Fibroblast of skin of left biceps (primary cell): ENCODE measurements at regions not wholly inside any gene's neighbourhood (a gene's known extent, or its start where the extent isn't known, plus 50 kb on each side); places are given as distances from the start of the nearest gene placed in this dataset.
"Not testable (repeated sequence)": the region's sequence is repeated elsewhere in the genome, so short reads cannot be mapped to it uniquely, and the experiment has no call there.

ENCODE experiments used
- DNase-seq, 2 experiments: peaks; one replicate each; pipeline ENCODE4 v3.0.0-alpha.2; 2013; ENCODE audit warnings: low read depth in 2 of 2

DNA sequence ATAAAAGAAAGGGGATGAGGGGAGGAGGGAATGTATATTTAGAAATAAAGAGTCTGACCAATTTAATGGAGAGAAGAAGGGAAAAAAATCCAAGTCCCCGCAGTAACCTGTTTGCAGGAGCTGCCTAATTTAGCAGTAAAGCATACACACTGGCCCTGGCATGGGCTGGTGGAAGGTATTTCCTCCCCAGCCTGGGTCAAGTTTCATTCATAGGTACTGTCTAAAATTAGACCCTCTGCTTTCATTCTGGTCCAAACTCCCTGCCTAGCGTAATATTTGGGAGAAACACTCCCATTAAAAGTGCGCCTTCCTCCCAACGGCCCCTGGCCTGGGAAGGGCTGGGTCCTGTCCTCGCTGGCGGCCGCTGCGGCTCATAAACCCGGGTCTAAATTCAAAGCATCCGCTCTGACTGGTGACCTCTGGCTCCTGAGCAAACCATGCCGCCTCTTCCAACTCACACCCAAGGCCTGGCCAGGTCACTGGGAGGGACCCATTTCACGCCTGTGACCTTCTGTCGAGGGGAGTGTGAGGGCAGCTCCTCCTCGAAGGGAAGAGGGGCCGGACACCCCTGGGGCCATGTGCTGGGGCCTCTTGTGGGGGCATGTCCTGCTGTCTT is 123.2 kb downstream of the FGF18 start:
- DNase-seq = no peak

DNA sequence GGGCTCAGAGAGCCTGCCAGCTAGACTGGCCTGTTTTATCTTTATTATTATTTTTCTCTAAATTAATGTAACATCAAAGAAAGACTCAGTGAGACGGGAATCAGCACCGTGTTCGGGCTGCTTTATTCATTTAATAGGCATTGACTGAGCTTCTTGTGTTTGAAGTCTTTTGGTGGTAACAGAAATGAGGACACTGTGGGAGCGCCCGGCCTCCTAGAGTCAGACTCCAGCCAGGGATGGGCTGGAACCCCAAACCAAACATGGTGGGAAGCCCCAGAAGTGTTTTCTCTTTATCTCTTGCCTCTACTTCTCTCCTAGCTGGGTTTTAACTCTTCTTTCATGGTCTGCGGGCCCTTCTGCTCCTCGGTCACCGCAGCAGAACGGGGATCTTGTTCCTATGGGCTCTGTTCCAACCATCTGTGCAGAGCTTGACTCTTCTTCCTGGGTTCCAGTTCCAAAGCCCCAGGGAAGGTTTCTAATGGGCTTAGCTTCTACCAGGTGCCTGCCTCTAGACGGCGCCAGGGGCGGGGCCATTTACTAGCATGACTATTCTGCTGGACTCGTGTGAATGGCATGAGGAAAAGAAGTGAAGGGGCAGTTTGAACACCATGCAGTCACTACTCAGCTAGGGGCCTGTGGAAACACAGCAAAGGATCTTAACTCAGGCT is 123.8 kb downstream of the FGF18 start:
- no peak for DNase-seq

DNA sequence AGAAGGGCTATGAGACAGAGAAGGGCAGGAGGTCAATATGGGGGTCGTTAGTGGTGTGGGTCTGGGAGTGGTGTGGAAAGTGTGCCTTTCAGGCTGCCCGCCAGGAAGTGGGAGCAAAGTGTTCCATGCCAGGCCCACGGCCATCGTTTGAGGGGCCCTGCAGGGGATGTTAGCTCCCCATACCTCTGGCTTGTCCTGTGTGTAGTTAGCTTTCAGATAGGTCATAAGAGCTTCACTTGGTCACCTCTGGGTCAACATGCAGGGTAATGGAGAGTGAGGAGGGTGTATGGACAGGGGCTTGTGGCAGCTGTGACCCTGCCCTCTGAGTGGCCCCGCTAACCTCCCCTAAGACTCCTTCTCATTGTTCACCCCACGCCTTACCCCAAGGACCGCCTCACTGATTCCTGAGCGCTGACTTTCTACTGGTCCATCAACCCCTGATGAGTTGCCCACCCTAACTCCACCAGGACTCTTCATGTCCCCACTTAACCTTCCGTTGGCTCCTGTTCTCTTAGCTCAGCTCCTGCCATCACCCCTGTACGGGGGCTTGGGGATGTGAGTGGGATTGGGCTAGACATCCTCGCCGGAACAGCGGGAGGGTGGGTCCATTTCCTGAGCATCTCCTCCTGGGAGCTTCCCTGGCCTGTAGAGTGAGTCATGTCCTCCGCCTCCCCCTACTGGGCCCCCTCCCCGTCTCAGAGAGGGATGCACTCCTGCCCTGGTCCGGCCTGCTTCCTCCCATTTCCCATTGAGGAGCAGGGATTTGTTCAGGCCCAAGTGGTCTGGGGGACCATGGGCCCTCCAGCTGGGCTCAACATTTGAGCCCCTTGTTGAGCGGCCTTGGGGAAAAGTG is 125.7 kb downstream of the FGF18 start:
- DNase-seq = no peak

DNA sequence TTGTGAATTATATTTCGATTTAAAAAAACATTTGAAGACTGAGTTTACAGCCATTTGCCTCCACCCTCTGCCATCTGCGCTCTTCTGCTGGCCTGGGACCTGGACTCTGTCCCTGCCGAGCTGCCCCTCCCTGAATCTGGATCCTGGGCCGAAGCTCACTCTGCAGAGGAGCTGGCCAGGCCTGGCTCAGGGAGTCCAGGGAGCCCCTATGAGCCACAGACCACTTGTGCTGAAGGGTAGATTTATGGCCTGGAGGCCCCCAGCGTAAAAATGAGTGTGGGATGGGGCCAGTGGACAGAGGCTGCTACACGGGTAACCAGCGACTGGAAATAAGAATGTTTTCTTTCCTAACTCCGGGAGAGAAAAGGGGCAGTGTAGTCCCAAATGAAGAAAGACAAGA is 129.8 kb downstream of the FGF18 start:
- DNase-seq = no peak

DNA sequence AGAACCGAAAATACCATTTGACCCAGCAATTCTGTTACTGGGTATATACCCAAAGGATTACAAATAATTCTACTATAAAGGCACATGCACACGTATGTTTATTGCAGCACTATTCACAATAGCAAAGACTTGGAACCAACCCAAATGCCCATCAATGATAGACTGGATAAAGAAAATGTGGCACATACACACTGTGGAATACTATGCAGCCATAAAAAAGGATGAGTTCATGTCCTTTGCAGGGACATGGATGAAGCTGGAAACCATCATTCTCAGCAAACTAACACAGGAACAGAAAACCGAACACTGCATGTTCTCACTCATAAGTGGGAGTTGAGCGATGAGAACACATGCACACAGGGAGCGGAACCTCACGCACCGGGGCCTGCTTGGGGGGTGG is 134.4 kb downstream of the FGF18 start:
- not testable (repeated sequence) for DNase-seq

DNA sequence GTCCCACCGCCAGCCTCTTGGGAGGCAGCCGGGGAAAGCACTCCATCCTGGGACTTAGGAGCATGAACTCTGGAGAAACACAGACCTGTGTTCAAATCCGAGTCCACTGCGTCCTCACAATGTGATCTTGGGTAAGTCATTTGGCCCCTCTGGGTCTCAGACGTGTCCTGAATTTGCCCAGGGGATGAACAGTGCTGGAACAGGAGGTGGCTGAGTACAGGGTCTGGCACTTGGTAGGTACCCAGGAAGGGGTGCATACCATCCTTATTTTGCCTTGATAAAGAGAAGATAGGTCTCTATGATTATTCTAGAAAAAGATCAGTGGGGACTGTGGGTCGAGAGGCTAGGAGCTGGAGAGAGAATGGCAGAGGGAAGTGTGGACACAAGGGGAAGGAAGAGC is 135.7 kb downstream of the FGF18 start:
- DNase-seq = no peak

DNA sequence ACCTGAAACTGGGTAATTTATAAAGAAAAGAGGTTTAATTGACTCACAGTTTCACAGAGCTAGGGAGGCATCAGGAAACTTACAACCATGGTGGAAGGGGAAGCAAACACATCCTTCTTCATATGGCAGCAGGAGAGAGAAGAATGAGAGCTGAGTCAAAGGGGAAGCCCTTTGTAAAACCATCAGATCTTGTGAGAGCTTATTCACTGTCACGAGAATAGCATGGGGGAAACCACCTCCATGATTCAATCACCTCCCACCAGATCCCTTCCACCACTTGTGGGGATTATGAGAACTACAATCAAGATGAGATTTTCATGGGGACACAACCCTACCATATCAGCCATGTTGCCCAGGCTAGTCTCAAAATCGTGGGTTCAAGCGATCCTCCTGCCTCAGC is 143.4 kb downstream of the FGF18 start:
- no peak for DNase-seq

DNA sequence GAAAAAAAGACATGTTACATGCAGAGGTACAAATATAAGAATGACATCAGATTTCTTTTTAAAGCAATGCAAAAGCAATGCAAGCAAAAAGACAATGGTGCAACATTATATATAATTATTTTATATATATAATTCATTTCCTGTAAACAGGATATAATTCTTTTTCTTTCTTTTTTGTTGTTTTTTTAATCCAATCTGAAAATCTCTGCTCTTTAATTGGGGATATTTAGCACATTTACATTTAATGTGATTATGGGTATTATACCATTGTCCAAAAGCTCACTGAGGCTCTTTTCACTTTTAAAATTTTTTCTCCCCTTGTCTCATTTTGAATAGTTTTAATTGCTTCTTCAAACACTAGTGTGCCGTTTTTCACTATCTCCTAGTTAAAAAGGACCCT is 148.9 kb downstream of the FGF18 start:
- DNase-seq = no peak

DNA sequence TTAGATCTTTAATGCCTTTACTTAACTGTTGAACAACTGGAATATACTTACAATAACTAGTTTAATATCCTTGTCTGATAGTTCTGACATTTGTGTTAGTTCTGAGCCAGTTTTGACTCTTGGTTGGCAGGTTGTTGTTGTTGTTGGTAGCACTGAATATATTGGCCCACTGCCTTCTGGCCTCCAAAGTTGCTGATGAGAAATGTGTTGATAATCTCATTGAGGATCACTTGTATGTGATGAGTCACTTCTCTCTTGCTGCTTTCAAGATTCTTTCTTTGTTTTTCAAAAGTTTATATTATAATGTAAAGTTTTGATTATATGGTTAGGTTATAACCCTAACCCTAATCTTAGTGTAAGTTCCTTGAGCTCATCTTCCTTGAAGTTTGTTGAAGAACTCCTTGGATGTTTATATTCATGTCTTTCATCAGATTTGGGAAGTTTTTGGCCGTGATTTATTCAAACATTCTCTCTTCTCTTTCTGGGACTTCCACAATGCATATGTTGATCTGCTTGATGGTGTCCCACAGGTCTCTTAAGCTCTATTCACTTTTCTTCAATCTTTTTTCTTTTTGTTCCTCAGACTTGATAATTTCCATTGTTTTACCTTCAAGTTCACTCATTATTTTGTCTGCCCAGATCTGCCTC is 149.7 kb downstream of the FGF18 start:
- no peak for DNase-seq

DNA sequence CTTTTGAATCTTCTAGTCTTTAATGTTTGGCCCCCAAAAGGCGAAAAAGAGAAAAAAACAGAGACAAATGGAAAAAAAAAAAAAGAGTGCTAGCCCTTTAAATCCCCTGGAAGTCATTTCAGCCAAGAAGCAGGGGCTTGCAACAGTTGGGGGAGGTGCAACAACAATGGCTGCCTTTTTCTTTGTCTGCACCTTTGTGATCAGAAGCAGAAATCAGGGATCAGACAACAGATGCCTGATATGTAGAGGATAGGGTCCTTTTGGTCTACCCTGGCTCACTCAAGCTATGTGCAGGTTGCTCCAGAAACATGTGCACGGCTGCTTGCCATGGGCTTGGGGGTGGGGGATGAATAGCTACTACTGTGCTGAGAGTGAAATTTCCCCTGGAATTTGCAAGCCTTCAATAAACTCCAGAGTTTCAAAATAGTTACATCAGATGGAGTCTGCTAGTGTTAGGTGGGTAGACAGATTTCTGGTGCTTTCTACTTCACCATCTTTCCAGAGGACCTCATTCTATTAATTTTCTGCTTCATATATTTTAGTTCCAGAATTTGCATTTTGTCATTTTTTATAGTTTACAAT is 150.9 kb downstream of the FGF18 start:
- DNase-seq = peak in 1 of 2 experiments; percentile 33

DNA sequence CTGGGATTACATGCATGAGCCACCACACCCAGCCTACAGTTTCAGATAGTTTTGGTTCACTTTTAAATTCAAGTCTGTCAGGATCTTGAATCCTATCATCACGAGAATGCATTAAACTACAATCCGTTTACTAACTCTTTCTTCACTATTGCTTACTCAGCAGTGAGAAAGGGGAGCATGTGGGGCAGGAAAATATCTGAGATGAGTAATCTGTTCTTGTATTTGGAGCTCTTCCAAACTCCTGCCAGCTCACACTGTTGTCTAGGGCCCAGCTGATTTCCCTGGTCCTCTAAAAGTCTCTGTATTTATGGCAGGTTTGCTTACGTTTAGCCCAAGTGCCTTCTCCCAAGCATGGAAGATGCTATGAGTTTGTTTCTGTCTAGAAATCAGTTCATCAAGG is 152.2 kb downstream of the FGF18 start:
- no peak for DNase-seq

DNA sequence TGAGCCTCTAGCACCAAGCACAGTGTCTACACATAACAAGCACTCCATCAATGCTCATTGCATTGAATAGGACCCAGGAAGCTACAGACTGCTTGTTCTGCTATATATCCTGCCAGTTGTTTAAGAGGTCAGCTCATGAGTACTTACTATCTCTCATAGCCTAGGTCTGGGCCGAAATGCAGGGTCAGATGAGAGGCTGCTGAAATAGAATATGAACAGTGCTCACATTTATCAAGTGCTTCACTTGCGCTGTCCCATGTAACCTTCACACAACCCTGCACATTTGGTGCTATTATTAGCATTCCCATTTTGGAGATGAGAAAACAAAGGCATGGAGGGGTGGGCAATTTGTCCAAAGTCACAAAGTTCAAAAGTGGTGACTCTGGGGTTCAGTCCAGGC is 153.6 kb downstream of the FGF18 start:
- DNase-seq = no peak

DNA sequence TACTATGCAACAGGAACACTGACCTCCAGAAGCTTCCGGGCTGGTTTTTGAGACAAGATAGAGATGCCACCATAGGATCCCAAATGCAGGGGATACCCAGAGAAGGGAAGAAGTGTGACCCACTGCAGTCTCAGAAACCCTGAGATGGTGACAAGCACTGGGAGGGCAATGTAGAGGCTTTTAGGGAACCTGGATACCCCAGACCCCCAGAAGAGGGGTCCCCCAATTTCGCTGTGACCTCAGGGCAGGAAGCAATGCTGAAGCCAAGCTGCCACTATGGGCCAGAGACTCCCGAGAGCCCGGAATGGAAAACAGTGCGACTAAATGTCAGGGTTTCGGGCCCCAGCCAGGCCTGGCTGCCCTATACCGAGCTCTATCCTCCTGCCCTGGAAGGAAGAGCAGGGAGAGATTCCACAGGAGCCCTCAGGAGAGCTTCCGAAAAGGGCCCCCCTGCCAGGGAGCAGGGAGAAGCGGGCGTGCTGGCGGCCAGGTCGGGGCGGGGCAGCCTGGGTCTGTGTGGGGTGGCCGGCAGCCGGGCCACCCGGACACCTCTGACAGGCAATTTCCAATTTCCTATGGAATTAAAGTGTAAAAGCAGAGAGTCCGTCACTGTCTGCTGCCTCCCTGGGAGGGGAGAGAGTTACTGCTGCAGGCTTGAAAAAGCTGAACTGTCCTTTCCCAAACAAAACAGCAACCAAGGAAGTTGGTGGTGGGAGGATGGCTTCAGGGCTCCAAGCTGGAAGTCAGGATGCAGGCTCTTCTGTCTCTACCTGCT is 154.2 kb downstream of the FGF18 start:
- no peak for DNase-seq

DNA sequence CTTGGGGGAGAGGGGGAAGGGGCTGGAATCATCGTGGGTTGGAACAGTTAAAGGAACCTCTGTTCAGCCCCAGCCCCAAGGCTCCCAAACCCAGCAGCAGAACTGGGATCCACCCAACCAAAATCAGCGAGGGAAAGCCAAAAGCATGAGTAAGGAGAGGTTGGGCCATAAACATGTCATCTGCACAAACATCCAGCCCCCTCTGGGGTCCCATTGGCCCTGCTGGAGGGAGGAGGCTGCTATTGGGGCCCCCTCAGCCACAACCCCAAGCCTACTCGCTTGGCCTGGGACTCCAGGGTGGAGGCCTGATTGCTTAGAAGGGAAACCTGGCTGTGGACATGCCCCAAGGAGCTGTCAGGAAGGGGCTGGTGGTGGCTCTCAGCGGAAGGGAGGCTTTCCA is 154.9 kb downstream of the FGF18 start:
- no peak for DNase-seq

DNA sequence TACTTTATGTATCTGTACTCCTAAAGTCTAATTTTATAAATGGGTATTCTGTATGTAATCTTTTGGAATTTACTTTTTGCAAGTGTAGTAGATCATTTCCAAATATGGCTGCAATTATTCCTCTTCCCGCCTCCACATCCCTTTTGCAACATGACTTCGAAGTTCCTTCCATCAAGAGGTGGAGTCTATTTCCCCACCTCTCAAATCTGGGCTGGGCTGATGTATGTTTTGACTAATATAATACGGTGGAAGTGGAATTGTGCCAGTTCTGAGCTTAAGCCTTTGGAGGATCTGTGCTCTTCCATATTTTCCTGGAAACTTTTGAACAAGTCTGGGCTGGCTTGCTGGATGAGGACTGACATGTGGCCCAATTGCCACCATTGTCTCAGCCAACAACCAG is 155.9 kb downstream of the FGF18 start:
- DNase-seq = no peak

DNA sequence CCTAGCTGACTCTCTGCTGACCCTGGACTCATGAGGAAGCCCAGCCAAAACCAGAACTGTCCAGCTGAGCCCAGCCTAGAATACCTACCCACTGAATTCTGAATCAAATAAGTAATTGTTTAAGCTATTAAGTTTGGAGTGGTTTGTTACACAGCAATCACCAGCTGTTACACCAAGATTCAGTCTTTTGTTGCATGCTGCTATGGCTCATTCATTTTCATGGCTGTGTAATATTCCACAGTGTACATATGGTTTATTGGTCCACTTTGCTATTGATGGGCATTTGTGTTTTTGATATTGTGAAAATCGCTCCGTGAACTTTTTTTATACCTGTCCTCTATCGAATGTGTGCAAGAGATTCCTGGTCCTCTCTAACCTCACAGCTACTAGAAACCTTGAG is 156.4 kb downstream of the FGF18 start:
- no peak for DNase-seq

DNA sequence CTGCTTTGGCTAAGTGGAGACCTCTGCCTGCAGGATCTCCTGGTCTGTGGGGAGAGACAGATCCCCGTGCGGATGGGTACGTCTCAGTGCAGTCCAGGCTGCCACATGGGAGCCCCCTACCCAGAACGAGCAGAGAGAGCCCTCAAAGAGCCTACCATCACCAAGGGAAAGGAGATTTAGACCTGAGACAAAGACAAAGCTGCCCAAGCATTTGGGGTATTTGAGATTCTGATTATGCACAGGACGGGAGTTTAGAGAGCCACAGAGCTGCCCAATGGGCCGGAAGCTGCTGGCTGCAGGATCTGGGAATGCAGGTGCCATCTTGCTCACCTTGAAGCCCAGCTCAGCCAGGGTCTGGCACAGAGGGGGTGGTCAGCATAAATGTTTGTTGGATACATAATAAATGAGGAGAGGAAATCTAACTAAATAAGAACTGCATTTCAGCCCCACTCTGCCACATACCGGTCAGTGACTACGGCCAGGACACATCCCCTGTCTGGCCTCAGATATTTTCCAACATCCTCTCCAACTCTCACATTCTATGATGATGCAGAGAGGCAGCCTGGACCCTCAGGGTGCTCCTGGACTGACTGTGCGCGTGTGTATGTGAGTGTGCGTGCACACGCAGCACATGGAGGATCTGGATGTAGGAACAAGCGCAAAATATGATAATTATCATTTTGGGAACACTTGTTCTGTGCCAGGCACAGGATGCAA is 157.8 kb downstream of the FGF18 start:
- no peak for DNase-seq

DNA sequence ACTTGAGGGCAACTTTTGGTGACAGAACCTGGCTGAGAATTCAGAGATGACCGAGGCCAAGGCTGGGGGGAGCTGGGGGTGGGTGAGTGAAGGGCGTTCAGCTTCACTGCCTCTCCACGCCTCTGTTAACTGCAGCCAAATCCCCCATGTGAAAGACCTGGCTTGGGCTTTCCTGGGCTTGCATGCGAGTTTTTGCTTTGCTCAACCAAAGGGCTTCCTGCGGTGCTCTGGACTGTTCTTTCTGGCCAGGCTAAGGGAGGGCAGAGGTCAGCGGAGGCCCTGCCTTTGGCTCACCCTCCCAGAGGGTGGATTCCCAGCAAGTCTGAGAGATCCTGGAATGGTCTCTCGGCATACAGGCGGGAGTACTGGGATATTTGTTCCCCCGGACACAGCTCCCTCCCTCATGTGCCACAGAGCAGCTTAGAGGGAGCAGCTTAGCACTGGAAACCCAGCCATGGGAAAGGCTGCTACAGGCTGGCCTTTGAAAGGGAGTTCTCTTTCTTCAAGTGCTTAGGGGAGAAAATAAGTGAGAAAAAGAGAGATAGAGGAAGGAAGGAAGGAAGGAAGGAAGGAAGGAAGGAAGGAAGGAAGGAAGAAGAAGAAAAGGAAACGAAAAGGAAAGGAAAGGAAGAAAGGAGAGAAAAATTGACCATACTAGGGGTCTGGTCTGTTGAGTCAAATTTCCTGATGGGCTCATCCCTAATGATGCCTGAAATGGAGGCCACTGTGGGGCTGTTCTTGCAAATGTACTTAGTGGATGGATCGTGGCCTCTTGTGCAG is 158.8 kb downstream of the FGF18 start:
- DNase-seq = no peak

DNA sequence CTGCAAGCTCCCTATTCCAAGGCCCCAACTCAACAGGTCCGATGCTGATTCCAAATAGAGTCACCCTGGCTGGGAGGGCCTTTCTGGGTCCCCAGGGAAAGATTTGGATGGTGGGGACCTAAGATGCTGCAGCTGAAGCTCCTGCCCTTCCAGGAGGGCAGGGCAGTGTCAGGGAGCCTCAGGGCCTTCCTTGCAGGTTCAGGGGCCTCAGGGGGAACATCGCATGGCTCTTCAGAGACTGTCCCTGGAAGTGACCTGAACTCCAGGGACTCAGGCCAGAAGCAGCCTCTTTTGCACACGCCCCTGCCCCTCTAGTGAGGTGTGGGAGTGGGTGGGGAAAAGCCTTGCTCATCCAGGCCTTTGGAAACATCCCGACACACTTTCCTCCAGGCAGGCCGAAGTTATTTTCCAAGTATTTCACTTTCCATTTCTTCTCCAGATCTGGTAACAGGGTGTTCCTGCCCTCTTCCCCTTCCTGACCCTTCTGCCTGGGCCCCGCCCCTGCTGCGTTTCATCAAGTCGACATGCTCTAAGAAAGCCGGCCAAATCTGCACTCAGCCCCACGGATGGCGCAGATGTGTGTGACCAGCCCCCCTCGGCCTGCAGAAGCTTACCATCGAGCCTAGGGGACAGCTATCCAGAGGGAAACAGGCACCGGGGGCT is 159.5 kb downstream of the FGF18 start:
- DNase-seq = no peak
